ENCODE measurements at regions not wholly inside any gene's neighbourhood (a gene's known extent, or its start where the extent isn't known, plus 50 kb on each side); places are given as distances from the start of the nearest gene placed in this dataset.

- TF ChIP-seq CTCF (IDR thresholded peaks at IDR 0.05) (no peak), EZH2 (IDR thresholded peaks at IDR 0.05; ENCODE audit: borderline replicate concordance, insufficient read depth, low read depth, low read length, poor library complexity, severe bottlenecking) (no peak)
These were observed 106.5 kb downstream of the SUCNR1 start for GRCh38 chr3:151979906-151980305.

Measured in B cell (primary cell).